ENCODE measurements at regions not wholly inside any gene's neighbourhood (a gene's known extent, or its start where the extent isn't known, plus 50 kb on each side); places are given as distances from the start of the nearest gene placed in this dataset.

DNA sequence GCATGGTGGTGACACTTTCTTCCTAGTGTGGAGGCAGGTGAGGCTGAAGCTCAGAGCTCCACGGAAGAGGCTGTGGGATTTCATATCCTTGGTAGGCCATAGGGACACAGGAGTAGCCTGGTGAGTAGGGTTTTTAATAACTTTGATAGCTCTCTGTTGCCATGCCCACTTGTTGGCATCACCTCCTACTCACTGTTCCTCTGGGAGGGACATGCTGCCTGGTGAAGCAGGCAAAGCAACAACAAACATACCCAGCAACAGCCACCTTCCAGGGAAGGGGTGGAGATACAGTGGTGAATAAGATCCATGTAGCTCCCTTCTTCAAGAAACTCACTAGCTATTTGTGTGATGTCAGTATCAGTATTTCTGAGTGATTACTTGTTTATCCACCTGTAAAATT, 285.4 kb downstream of the CLIC5 start:
- TF ChIP-seq, protein P1, sequence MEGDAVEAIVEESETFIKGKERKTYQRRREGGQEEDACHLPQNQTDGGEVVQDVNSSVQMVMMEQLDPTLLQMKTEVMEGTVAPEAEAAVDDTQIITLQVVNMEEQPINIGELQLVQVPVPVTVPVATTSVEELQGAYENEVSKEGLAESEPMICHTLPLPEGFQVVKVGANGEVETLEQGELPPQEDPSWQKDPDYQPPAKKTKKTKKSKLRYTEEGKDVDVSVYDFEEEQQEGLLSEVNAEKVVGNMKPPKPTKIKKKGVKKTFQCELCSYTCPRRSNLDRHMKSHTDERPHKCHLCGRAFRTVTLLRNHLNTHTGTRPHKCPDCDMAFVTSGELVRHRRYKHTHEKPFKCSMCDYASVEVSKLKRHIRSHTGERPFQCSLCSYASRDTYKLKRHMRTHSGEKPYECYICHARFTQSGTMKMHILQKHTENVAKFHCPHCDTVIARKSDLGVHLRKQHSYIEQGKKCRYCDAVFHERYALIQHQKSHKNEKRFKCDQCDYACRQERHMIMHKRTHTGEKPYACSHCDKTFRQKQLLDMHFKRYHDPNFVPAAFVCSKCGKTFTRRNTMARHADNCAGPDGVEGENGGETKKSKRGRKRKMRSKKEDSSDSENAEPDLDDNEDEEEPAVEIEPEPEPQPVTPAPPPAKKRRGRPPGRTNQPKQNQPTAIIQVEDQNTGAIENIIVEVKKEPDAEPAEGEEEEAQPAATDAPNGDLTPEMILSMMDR (IDR thresholded peaks at IDR 0.05) = no peak
- TF ChIP-seq POLR2A (IDR thresholded peaks at IDR 0.05) = no peak
